ENCODE measurements at regions not wholly inside any gene's neighbourhood (a gene's known extent, or its start where the extent isn't known, plus 50 kb on each side); places are given as distances from the start of the nearest gene placed in this dataset.

- TF ChIP-seq EP300 (IDR thresholded peaks at IDR 0.05) (no peak), POLR2A (IDR thresholded peaks at IDR 0.05) (no peak), CTCF (IDR thresholded peaks at IDR 0.05) (no peak), POLR2AphosphoS5 (IDR thresholded peaks at IDR 0.05) (no peak)
Measured at GRCh38 chr4:17045866-17046265, 147.4 kb upstream of the LDB2 start.

GRCh38 chr4:17038510-17039176, 140.2 kb upstream of the LDB2 start:
- H3K4me3 ChIP-seq, result no peak overlapping the region
- no peaks in the 10 kb centered on the region for H3K27me3 ChIP-seq
- intact Hi-C loops (cut with DNase I), result no loop called here
- TF ChIP-seq CTCF (IDR thresholded peaks at IDR 0.05) (no peak), POLR2A (IDR thresholded peaks at IDR 0.05) (no peak), POLR2AphosphoS5 (IDR thresholded peaks at IDR 0.05) (no peak), EP300 (IDR thresholded peaks at IDR 0.05) (no peak)
- WGBS, 2 donors, result 72 to 81% methylated on average over 7 of the region's 7 CpGs
- no peak for DNase-seq
- H3K36me3 ChIP-seq, result no peaks in the 10 kb centered on the region
- no peaks in the 10 kb centered on the region for H3K4me1 ChIP-seq
- no peak overlapping the region for H3K27ac ChIP-seq
- H3K9me3 ChIP-seq, result no peaks in the 10 kb centered on the region

More at GRCh38 chr4:17045866-17046265, 147.4 kb upstream of the LDB2 start:
- Histone ChIP-seq H3K27me3 (no peaks in the 10 kb centered on the region), H3K4me1 (no peaks in the 10 kb centered on the region), H3K36me3 (no peaks in the 10 kb centered on the region), H3K9me3 (no peaks in the 10 kb centered on the region), H3K4me3 (no peak overlapping the region), H3K27ac (no peak overlapping the region)
- DNase-seq, result no peak
- intact Hi-C loops (cut with DNase I), result no loop called here
- 84 to 91% methylated on average over 7 of the region's 7 CpGs for WGBS, 2 donors

- 71 to 73% methylated on average over 5 of the region's 5 CpGs for WGBS, 2 donors
- intact Hi-C loops (cut with DNase I), result no loop called here
Measured at GRCh38 chr4:17033768-17034181, 135.3 kb upstream of the LDB2 start.

GRCh38 chr4:17033025-17033767, 134.8 kb upstream of the LDB2 start:
- no peaks in the 10 kb centered on the region for H3K4me1 ChIP-seq
- H3K27ac ChIP-seq, result no peak overlapping the region
- 83 to 85% methylated on average over 3 of the region's 3 CpGs for WGBS, 2 donors
- intact Hi-C loops (cut with DNase I), result no loop called here
- H3K36me3 ChIP-seq, result no peaks in the 10 kb centered on the region
- TF ChIP-seq EP300 (IDR thresholded peaks at IDR 0.05), result no peak
- TF ChIP-seq CTCF (IDR thresholded peaks at IDR 0.05), result no peak
- H3K27me3 ChIP-seq, result no peaks in the 10 kb centered on the region
- no peaks in the 10 kb centered on the region for H3K9me3 ChIP-seq
- no peak overlapping the region for H3K4me3 ChIP-seq
- DNase-seq, result no peak

More at GRCh38 chr4:17033768-17034181, 135.3 kb upstream of the LDB2 start:
- no peaks in the 10 kb centered on the region for H3K9me3 ChIP-seq
- no peaks in the 10 kb centered on the region for H3K4me1 ChIP-seq
- no peak for TF ChIP-seq EP300 (IDR thresholded peaks at IDR 0.05)
- TF ChIP-seq CTCF (IDR thresholded peaks at IDR 0.05), result no peak
- TF ChIP-seq POLR2A (IDR thresholded peaks at IDR 0.05), result no peak
- TF ChIP-seq POLR2AphosphoS5 (IDR thresholded peaks at IDR 0.05), result no peak
- no peak for DNase-seq
- H3K4me3 ChIP-seq, result no peak overlapping the region
- no peaks in the 10 kb centered on the region for H3K36me3 ChIP-seq
- no peak overlapping the region for H3K27ac ChIP-seq
- no peaks in the 10 kb centered on the region for H3K27me3 ChIP-seq

Data from sigmoid colon (tissue), 6 donors.